ENCODE measurements at regions not wholly inside any gene's neighbourhood (a gene's known extent, or its start where the extent isn't known, plus 50 kb on each side); places are given as distances from the start of the nearest gene placed in this dataset.

DNA sequence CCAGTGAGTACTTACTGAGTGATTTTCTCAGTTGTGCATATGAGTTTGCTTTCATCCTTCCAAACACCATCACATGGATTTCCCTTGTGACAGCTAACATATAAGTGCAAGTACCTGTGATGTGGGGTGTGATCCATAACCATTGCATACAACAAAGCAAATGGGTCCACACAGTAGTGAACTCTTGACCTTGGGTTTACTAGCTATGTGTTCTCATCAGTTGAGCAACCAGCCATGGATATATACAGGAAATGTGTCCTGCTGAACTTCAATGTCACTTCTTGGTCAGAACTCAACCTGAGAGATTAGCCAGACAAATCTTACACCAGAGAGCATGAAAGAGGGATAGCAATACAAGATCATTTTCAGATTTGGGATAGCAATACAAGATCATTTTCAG lies 420.9 kb upstream of the KCNH7 start:
- CTCF ChIA-PET, result no interaction called here
- Mint-ChIP-seq H3K4me3 (ENCODE audit: low read depth, unreplicated experiment) (no peak overlapping the region), H3K27ac (ENCODE audit: unreplicated experiment) (no peak overlapping the region), H3K36me3 (ENCODE audit: insufficient read depth, unreplicated experiment) (no peaks in the 10 kb centered on the region), H3K27me3 (ENCODE audit: unreplicated experiment) (no peaks in the 10 kb centered on the region), H3K9me3 (ENCODE audit: low read depth, unreplicated experiment) (no peaks in the 10 kb centered on the region), H3K4me1 (ENCODE audit: low read depth, unreplicated experiment) (no peaks in the 10 kb centered on the region)
- intact Hi-C loops (cut with micrococcal nuclease; ENCODE audit: unreplicated experiment), result no loop called here
- DNase-seq, result no peak
- no TSS peak for BruUV-seq (replicated peaks)
- TF ChIP-seq, protein P1, sequence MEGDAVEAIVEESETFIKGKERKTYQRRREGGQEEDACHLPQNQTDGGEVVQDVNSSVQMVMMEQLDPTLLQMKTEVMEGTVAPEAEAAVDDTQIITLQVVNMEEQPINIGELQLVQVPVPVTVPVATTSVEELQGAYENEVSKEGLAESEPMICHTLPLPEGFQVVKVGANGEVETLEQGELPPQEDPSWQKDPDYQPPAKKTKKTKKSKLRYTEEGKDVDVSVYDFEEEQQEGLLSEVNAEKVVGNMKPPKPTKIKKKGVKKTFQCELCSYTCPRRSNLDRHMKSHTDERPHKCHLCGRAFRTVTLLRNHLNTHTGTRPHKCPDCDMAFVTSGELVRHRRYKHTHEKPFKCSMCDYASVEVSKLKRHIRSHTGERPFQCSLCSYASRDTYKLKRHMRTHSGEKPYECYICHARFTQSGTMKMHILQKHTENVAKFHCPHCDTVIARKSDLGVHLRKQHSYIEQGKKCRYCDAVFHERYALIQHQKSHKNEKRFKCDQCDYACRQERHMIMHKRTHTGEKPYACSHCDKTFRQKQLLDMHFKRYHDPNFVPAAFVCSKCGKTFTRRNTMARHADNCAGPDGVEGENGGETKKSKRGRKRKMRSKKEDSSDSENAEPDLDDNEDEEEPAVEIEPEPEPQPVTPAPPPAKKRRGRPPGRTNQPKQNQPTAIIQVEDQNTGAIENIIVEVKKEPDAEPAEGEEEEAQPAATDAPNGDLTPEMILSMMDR (IDR thresholded peaks at IDR 0.05; ENCODE audit: unreplicated experiment), result no peak

DNA sequence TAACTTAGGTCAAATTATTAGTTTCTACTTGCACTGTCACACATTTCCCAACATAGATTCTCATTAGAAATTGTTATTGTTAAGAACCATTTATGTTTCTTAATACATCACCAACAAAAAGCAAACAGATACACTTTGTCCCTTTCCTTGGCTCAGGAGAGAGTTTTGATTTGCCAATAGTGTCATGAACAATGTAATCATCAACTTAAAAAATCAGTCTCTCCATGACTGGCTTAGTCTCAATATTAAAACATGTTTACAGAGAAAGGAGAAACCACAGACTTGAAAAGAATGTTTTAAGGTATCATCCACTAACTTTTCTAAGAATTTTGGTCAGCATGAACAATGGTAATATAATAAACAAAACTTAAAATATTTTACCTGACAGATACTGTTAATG lies 416.5 kb upstream of the KCNH7 start:
- intact Hi-C loops (cut with micrococcal nuclease; ENCODE audit: unreplicated experiment), result no loop called here
- Mint-ChIP-seq H3K27ac (ENCODE audit: unreplicated experiment) (no peak overlapping the region), H3K27me3 (ENCODE audit: unreplicated experiment) (no peaks in the 10 kb centered on the region), H3K4me1 (ENCODE audit: low read depth, unreplicated experiment) (no peaks in the 10 kb centered on the region), H3K36me3 (ENCODE audit: insufficient read depth, unreplicated experiment) (no peaks in the 10 kb centered on the region), H3K9me3 (ENCODE audit: low read depth, unreplicated experiment) (no peaks in the 10 kb centered on the region), H3K4me3 (ENCODE audit: low read depth, unreplicated experiment) (no peak overlapping the region)
- no peak for DNase-seq
- CTCF ChIA-PET, result no interaction called here
- BruUV-seq (replicated peaks), result no TSS peak
- TF ChIP-seq, protein P1 (IDR thresholded peaks at IDR 0.05; ENCODE audit: unreplicated experiment), result no peak

DNA sequence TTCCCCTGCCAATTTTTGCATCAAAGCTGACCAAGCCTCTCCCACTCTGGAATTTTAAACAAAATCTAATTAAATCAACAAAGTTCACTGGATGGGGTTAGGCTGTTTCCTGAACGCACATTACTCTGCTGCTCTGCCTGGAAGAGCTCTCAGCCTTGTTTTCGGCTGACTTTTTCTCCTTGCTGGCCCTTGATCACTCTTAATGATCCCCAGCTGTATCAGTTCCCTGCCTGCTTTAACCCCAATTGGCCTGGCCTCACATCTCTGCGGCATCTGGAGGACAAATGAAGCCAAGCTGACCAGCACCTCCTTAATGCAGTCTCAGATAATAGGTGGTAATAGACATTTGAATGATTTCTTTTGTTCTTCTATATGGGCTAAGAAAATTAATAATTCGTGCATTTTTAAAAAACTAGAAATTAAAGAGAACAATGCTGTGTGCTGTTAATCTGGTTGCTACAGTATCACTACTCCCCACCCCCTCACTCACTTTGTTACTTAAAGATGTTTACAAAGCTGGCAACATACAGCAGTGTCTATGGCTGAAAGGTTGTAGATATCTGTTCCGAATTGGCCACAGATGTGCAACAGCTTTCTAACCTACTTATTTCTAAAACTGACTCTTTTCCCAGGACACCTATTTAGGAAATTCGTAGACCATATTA lies 415.2 kb upstream of the KCNH7 start:
- intact Hi-C loops (cut with micrococcal nuclease; ENCODE audit: unreplicated experiment), result no loop called here
- TF ChIP-seq, protein P1 (IDR thresholded peaks at IDR 0.05; ENCODE audit: unreplicated experiment), result no peak
- Mint-ChIP-seq H3K9me3 (ENCODE audit: low read depth, unreplicated experiment) (no peaks in the 10 kb centered on the region), H3K4me1 (ENCODE audit: low read depth, unreplicated experiment) (no peaks in the 10 kb centered on the region), H3K36me3 (ENCODE audit: insufficient read depth, unreplicated experiment) (no peaks in the 10 kb centered on the region), H3K4me3 (ENCODE audit: low read depth, unreplicated experiment) (no peak overlapping the region), H3K27me3 (ENCODE audit: unreplicated experiment) (no peaks in the 10 kb centered on the region), H3K27ac (ENCODE audit: unreplicated experiment) (no peak overlapping the region)
- no TSS peak for BruUV-seq (replicated peaks)
- CTCF ChIA-PET, result no interaction called here
- DNase-seq, result no peak

DNA sequence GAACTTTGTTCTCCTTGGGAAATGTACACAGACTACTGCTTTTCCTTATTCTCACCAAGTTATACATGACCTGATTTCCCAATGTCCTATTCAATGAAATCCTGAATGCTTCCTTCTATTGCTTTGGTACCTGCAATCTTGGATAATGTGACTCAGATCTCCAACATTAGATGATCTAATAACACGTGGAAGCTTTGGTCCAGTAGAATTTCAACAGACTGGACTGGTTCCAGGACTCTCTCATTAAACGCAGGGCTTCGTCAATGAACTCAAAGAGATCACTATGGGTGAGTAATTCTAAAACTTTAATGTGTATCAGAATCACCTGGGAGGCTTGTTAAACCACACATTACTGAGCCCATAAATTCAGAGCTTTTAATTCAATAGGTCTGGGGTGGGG lies 413.6 kb upstream of the KCNH7 start:
- CTCF ChIA-PET, result no interaction called here

More for the DNA sequence above, 413.6 kb upstream of the KCNH7 start:
- Mint-ChIP-seq H3K9me3 (ENCODE audit: low read depth, unreplicated experiment) (no peaks in the 10 kb centered on the region), H3K27ac (ENCODE audit: unreplicated experiment) (no peak overlapping the region), H3K4me1 (ENCODE audit: low read depth, unreplicated experiment) (no peaks in the 10 kb centered on the region), H3K27me3 (ENCODE audit: unreplicated experiment) (no peaks in the 10 kb centered on the region), H3K4me3 (ENCODE audit: low read depth, unreplicated experiment) (no peak overlapping the region), H3K36me3 (ENCODE audit: insufficient read depth, unreplicated experiment) (no peaks in the 10 kb centered on the region)
- DNase-seq, result no peak
- no TSS peak for BruUV-seq (replicated peaks)
- intact Hi-C loops (cut with micrococcal nuclease; ENCODE audit: unreplicated experiment), result no loop called here
- TF ChIP-seq, protein P1 (IDR thresholded peaks at IDR 0.05; ENCODE audit: unreplicated experiment), result no peak

Data from Calu3 (cell line).